ENCODE measurements at regions not wholly inside any gene's neighbourhood (a gene's known extent, or its start where the extent isn't known, plus 50 kb on each side); places are given as distances from the start of the nearest gene placed in this dataset.

- DNase-seq = no peak
These were observed 1311.0 kb upstream of the FAM98A start for GRCh38 chr2:34909992-34910705.

DNA sequence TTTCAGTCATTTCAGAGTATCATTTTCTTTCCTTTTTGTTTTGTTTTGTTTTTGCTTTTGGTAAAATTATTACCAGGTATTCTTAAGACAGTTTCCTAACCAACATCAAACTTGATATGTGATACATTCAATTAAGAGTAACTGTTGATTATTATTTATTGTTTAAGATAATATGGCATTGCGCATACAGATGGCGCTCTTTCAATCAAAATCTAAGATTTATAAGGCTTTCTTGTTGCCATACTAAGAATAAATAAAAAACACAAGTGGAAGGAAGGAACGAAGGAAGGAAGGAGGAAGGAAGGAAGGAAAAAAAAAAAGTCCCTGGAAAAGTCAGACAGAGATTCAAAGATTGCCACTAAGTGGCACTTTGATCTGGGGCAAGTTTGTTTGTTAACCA, 1308.7 kb upstream of the FAM98A start:
- DNase-seq = no peak

GRCh38 chr2:34901739-34902138, 1302.6 kb upstream of the FAM98A start:
- DNase-seq = no peak

- DNase-seq = no peak
These were observed 1300.0 kb upstream of the FAM98A start for GRCh38 chr2:34899079-34899478.

DNA sequence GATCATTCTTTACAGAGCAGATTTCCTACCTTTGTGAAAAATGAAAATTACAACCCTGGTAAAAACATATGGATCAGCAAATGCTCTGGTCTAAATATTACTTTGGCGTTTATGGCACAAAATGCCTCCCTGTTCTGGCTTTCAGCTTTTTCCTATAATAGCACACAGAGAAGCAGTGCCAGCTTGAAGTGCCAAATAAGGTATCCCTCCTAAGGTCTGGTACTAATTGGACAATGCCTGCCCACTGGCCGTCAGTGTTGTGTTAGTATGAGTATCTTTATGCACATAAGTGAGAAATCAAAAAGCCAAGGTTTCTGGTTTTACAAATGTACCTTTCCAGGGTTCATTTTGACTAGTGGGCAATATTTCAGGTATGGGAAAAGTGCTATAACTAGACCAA, 1293.7 kb upstream of the FAM98A start:
- DNase-seq = no peak

DNA sequence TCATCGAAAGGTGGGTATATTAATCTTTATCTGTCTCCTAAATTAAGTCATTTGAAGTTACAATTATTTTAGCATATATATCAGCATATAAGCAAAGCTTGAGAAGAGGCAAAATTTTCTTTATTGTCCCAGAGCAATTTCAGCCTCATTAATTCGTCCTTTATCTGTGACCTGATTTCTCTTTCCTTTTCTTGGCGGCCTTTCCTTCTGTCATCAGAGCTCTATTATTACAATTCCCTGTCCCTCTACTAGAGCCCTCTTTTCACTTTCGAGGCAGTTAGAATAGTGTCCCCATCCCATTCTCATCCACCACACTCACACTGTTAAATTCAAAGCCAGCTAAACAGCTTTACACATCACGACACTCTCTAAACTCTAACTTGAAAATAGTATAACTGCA, 1293.2 kb upstream of the FAM98A start:
- DNase-seq = no peak

DNA sequence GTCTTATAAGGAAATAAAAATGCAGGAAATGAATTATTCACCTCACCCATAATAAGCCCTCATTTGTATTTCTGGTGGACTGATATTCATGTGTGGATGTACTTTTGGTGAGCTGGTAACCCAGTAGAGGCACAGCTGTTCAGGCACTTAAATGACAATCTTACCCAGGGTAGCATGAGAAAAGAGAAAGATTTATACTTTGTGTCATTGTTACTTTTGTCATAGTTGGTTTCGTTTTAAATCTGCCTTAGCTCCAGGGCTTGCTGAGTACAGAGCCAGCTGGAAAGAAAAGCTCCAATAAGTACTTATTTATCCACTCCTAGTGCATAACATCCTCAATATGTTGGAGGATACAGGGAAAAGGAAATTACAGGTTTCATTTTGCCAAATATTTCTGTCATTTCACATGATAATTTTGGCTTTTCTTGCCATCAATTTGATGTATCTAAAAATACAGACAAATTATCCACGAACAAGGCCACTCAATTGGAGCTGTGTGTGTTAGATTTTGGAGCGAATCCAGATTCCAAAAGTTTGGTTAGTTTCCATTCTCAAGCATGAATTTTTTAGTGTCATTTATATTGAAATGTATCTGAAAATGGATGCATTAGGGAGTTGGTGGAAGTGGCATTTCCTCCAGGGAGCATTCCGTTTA, 1276.1 kb upstream of the FAM98A start:
- DNase-seq = no peak

- DNase-seq = no peak
These were observed 1254.5 kb upstream of the FAM98A start for GRCh38 chr2:34853646-34854045.

GRCh38 chr2:34851804-34852203, 1252.7 kb upstream of the FAM98A start:
- no peak for DNase-seq

- no peak for DNase-seq
These were observed 1250.7 kb upstream of the FAM98A start for GRCh38 chr2:34849827-34850226.

GRCh38 chr2:34848691-34849090, 1249.6 kb upstream of the FAM98A start:
- no peak for DNase-seq

DNA sequence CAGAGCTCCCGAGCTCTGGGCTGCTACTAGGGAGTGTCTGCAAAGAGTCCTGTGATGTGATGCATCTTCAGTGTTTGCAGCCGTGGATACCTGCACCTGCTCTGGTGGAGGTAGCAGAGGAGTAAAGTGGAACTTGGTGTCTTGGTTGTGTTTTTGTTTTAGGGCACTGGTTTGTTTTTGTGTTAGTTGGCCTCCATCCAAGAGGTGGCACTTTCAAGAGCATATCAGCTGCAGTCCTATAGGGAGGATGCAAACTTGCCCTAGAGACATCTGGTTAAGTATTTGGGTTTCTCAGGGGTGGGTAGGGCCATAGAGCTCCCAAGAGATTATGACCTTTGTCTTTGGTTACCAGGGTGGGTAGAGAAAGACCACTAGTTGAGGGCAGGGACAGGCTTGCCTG, 1249.0 kb upstream of the FAM98A start:
- no peak for DNase-seq

GRCh38 chr2:34844629-34845028, 1245.5 kb upstream of the FAM98A start:
- DNase-seq = no peak

DNA sequence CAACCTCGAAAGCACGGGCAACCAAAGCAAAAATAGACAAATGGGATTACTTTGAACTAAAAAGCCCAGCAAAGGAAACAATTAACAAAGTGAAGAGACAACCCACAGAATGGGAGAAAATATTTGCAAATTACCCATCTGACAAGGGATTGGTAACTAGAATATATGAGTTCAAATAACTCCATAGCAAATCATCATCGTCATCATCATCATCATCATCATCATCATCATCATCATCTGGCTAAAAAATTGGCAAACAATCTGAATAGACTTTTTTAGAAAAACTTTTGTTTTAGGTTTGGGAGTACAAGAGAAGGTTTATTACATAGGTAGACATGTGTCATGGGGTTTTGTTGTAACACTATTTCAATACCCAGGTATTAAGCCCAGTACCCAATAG, 1239.3 kb upstream of the FAM98A start:
- DNase-seq = no peak

DNA sequence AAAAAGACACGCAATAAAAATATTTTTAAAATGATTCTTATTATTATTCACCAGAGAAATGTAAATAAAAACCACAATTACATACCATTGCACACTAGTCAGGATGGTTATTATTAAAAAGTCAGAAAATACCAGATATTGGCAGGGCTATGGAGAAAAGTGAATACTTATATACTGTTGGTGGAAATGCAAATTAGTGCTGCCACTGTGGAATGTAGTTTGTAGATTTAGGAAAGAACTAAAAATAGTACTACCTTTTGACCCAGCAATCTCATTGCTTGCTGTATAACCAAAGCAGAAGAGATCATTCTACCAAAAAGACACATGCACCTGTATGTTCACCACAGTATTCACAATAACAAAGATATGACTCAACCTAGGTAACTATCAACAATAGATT, 1237.3 kb upstream of the FAM98A start:
- DNase-seq = no peak

- no peak for DNase-seq
These were observed 1232.0 kb upstream of the FAM98A start for GRCh38 chr2:34831096-34831495.

DNA sequence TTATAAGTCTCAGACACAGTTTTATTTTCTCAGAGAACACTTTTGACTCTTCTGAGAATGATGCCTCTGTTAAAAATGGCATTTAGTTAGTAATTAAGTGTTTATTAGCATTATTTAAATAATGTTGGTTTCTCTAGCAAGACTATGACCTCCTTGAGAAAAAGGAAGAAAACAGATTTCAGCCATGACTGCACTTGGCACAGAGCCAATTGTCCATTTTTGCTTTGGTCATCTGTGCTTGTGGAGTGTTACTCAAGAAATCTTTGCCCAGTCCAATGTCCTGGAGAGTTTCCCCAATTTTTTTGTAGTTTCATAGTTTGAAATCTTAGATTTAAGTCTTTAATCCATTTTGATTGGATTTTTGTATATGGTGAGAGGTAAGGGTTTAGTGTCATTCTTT, 1229.4 kb upstream of the FAM98A start:
- no peak for DNase-seq

- no peak for DNase-seq
These were observed 1228.3 kb upstream of the FAM98A start for GRCh38 chr2:34827398-34827797.

GRCh38 chr2:34825686-34826085, 1226.6 kb upstream of the FAM98A start:
- no peak for DNase-seq

DNA sequence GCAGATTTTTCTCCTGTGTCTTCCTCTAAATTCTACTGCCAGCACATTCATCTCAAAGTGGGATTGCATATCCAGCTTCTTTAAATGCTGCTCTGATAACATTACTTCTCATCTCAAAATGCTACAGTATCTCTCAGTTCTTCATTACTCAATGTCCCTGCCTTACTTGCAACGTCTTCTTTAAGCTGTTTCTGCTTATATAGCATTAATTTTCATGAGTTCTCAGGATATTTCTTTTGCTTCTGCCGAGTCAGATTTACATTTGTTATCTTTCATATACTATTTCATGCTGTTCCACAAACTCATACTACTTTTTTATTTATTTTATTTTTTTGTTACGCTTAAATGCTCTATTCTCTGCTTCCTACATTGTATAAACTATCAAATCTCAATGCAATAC, 1223.5 kb upstream of the FAM98A start:
- DNase-seq = no peak

GRCh38 chr2:34815052-34815741, 1216.1 kb upstream of the FAM98A start:
- no peak for DNase-seq

DNA sequence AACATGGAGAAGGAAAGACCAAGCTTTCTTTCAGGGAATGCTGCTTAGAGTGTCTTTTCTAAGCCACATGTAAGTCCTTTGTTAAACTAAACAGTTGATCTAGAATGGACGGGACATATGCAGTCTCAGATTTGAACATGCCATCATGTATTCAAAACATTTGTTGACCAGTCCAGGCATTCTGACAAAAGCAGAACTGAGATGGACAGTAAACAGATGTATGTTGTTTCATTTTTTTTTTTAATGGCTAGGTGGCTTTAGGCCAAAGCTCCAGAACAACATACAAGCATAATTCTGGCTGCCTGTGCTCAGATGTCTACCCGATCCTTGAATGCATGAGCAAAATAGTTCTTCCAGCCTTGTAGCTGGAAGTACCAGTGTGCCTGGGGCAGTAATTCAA, 1211.4 kb upstream of the FAM98A start:
- DNase-seq = no peak

DNA sequence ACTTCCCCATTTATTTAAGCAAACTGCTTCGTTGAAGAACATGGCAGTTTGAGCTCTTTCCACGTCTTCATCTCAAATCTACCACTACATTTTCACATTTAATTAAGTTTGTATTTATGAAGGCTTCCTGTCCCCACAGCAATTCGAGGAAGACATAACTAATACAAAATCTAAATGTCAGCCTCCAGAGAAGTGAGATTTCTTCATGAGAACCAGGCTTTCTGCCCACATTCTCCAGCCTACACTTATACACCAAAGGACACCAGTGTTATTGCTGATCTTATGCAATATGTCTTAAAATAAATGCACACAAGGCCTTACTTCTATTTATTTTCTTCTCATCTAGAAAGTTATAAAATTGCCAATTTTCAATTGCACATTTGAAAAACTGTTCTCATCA, 1209.3 kb upstream of the FAM98A start:
- no peak for DNase-seq

- no peak for DNase-seq
These were observed 1207.8 kb upstream of the FAM98A start for GRCh38 chr2:34806891-34807290.

All from NCI-H226 (cell line).